Left lung (tissue), 4 donors: ENCODE measurements at regions not wholly inside any gene's neighbourhood (a gene's known extent, or its start where the extent isn't known, plus 50 kb on each side); places are given as distances from the start of the nearest gene placed in this dataset.

Experiments used
- ATAC-seq: fragments of 200-7000 bp; cut with Tn5 transposase; one replicate; pipeline ENCODE4 v1.9.1; 2020; ENCODE audit warnings: moderate library complexity
- DNase-seq, 4 donors: peaks; one replicate each; pipeline ENCODE4 v3.0.0-alpha.2; 2013 to 2020
- H3K27ac ChIP-seq, 2 donors: fragments of 200-600 bp; sonication (generic) in 1 of 2; one replicate each; pipeline versions ENCODE4 v1.5.0 to v1.8.0; 2020 to 2021
- H3K27me3 ChIP-seq, 2 donors: fragments of 200-600 bp; sonication (generic) in 1 of 2; one replicate each; pipeline versions ENCODE4 v1.5.0 to v1.8.0; 2020 to 2021
- H3K36me3 ChIP-seq, 2 donors: fragments of 200-600 bp; sonication (generic) in 1 of 2; one replicate each; pipeline versions ENCODE4 v1.5.0 to v1.8.0; 2020 to 2021
- H3K4me1 ChIP-seq, 2 donors: fragments of 200-600 bp; one replicate each; pipeline ENCODE4 v1.8.0; 2021
- H3K4me3 ChIP-seq, 2 donors: fragments of 200-600 bp; sonication (generic) in 1 of 2; one replicate each; pipeline versions ENCODE4 v1.5.0 to v1.8.0; 2020 to 2021; ENCODE audit warnings: mild to moderate bottlenecking in 1 of 2
- H3K9me3 ChIP-seq, 2 donors: fragments of 200-600 bp; sonication (generic) in 1 of 2; one replicate each; pipeline versions ENCODE4 v1.5.0 to v1.8.0; 2020 to 2021
- CTCF ChIP-seq, 2 donors: fragments of 200-600 bp; sonication (generic) in 1 of 2; IDR thresholded peaks; one replicate each; pipeline versions ENCODE4 v1.5.0 to v1.8.0; 2021; ENCODE audit warnings: antibody characterized with exemption in 2 of 2
- intact Hi-C, 2 donors: fragments of 100-400 bp; cut with DNase I; formaldehyde crosslinking; loops; one replicate each; pipeline versions ENCODE4 v1.11.2 to v1.14.2; 2022
- donor health status: DM: no; HTN: yes; CAD: no.
- donor health status: DM: no; HTN: no; CAD: no.

GRCh38 chr6:14187406-14187805, 69.8 kb downstream of the CD83 start:
- H3K9me3 ChIP-seq = no peaks in the 10 kb centered on the region
- no peak overlapping the region for H3K27ac ChIP-seq
- TF ChIP-seq CTCF (IDR thresholded peaks at IDR 0.05) = no peak
- DNase-seq (peak in 1 of 4 donors; percentile 12), ATAC-seq (peak; percentile 91)
- H3K36me3 ChIP-seq = no peaks in the 10 kb centered on the region
- intact Hi-C loops = no loop called here
- H3K4me3 ChIP-seq = no peak overlapping the region
- H3K27me3 ChIP-seq = no peaks in the 10 kb centered on the region
- H3K4me1 ChIP-seq = no peaks in the 10 kb centered on the region

DNA sequence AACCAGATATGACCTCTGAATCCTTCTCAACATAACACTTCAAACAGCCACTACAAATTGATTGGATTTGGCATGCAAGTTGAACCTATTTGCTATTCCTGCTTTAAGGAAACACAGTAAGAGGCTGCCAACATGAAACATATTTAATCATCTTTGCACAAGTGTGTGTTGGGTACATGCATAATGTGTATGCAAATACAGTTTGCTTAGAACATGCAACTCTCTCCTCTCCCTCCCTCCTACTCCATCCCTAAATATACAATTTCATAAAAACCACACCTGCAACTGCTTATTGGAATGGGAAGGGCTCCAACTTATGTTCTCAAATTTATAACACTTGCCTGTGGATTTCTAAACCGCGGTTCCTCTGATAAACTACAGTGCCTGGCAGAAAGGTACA, 71.5 kb downstream of the CD83 start:
- no peak for ATAC-seq
- no peak overlapping the region for H3K4me3 ChIP-seq

DNA sequence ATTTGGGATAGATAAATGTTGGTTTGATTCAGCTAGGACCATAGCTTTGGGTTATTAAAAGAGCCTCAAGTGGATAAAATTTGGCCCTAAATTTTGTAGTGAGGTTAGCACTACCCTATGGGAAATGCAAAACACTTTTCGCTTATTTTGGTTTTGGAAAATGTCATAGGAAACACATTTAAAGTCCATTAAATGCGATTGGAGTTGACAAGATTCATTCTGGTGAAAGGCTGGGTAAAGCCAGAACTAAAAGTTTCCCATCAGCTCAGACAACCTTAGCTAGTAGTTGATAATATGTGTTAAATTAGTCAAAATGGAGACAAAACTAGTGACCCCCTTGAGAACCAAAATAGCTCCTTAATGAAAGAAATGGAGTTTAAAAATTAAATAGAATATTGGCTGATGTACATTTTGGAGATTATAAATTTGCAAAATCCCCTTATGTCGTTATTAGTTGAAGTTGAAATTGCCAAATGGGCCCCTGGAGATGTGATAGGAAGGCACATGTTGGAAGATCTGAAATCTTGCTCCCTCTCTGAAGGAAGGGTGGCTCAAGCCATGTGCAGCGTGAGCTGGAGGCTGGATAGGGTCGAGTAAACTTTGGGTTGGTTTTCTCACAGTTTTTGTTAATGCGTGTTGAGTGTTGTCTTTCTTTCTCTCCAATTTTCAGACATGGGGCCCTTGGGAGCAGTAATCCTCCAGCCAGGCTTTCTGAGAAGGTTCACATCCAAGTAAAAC, 72.8 kb downstream of the CD83 start:
- Histone ChIP-seq H3K36me3 (no peaks in the 10 kb centered on the region), H3K9me3 (no peaks in the 10 kb centered on the region), H3K4me1 (no peaks in the 10 kb centered on the region), H3K4me3 (no peak overlapping the region), H3K27me3 (no peaks in the 10 kb centered on the region), H3K27ac (no peak overlapping the region)
- intact Hi-C loops = no loop called here
- no peak for TF ChIP-seq CTCF (IDR thresholded peaks at IDR 0.05)
- ATAC-seq (no peak), DNase-seq (no peak)

More for the DNA sequence above, 71.5 kb downstream of the CD83 start:
- Histone ChIP-seq H3K27me3 (no peaks in the 10 kb centered on the region), H3K4me1 (no peaks in the 10 kb centered on the region), H3K9me3 (no peaks in the 10 kb centered on the region), H3K36me3 (no peaks in the 10 kb centered on the region), H3K27ac (no peak overlapping the region)
- DNase-seq = no peak
- no peak for TF ChIP-seq CTCF (IDR thresholded peaks at IDR 0.05)
- intact Hi-C loops = no loop called here

DNA sequence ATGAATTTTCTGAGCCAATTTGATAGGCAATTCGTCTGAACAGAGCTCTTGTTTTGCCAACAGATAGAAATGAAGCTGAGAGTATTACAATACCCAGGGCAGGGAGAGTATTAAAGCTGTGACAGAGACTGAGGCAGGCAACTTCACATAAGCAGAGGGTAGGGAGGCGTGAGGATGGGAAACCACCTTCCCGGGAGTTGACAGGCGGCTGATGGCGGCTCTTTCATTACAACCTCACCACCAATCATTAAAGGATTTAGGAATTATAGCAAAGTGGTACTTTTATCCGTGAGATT, 73.3 kb downstream of the CD83 start:
- intact Hi-C loops = no loop called here
- DNase-seq = no peak
- no peaks in the 10 kb centered on the region for H3K27me3 ChIP-seq
- H3K4me1 ChIP-seq = no peaks in the 10 kb centered on the region
- H3K9me3 ChIP-seq = no peaks in the 10 kb centered on the region
- no peaks in the 10 kb centered on the region for H3K36me3 ChIP-seq
- ATAC-seq = no peak
- H3K4me3 ChIP-seq = no peak overlapping the region
- no peak for TF ChIP-seq CTCF (IDR thresholded peaks at IDR 0.05)
- H3K27ac ChIP-seq = no peak overlapping the region

GRCh38 chr6:14191761-14192160, 74.2 kb downstream of the CD83 start:
- TF ChIP-seq CTCF (IDR thresholded peaks at IDR 0.05) = no peak
- no peaks in the 10 kb centered on the region for H3K4me1 ChIP-seq
- no peak overlapping the region for H3K4me3 ChIP-seq
- intact Hi-C loops = no loop called here
- no peaks in the 10 kb centered on the region for H3K36me3 ChIP-seq
- H3K27ac ChIP-seq = no peak overlapping the region
- ATAC-seq (no peak), DNase-seq (no peak)
- H3K9me3 ChIP-seq = no peaks in the 10 kb centered on the region
- H3K27me3 ChIP-seq = no peaks in the 10 kb centered on the region
